ENCODE measurements at regions not wholly inside any gene's neighbourhood (a gene's known extent, or its start where the extent isn't known, plus 50 kb on each side); places are given as distances from the start of the nearest gene placed in this dataset.

DNA sequence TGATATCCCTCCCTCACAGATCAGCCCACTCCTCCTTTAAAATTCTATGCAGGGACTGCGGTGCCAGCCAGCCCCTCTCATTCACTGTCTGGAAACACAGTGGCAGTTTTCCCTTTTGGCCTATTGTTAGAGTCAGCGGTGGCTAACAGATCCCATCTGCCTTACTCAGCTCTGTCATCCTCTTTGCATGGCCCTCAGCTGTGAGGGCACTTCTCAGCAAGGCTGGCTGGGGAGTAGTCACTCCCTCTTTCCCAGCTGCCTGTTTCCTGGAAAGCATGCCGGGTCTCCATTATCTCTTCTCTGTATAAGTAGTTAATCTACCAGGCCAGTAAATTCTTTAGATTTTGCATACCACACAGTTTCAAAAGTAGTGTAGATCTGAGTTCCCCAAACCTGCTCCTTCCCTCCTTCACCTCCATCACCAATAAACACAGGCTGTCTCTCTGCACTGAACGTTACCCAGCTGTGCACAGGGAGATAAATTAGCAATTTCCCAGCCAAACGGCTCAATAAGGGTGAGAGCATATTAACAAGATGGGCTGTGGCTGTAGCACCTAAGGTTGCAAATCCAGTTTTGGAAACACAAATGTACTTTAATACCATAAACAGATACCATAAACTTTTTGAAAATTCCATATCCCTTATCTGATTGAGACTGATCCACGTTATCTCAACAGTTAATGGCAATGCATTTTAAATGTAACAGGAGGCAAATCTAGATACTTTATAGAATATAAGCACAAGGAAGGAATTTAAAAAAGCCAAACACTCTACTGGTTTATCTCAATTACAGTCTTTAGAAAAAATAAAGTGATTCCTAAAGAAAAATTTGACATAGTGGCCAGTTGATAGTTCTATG, 229.3 kb downstream of the ANKRD50 start:
- no peak overlapping the region for H3K27ac Mint-ChIP-seq
- CTCF ChIA-PET: no interaction called here
- Histone ChIP-seq H3K27ac (ENCODE audit: low read depth, low read length) (no peak overlapping the region), H3K4me1 (ENCODE audit: control insufficient read depth in 2 of 2, insufficient read depth in 2 of 2, low read length in 2 of 2) (no peaks in the 10 kb centered on the region), H3K27me3 (ENCODE audit: control insufficient read depth in 2 of 2, insufficient read depth in 2 of 2, low read length in 2 of 2) (no peaks in the 10 kb centered on the region), H3K4me3 (ENCODE audit: low read length) (no peak overlapping the region), H3K36me3 (ENCODE audit: control insufficient read depth in 2 of 3, insufficient read depth in 3 of 3, low read length in 3 of 3) (no peaks in the 10 kb centered on the region), H3K9me3 (ENCODE audit: control insufficient read depth in 2 of 3, low read length in 3 of 3) (no peaks in the 10 kb centered on the region)
- H3K27me3 Mint-ChIP-seq: no peaks in the 10 kb centered on the region
- H3K4me1 Mint-ChIP-seq: no peaks in the 10 kb centered on the region
- no peak overlapping the region for H3K4me3 Mint-ChIP-seq
- H3K9me3 Mint-ChIP-seq: peaks cover 0 to 6% (median 0%) of the 10 kb centered on the region in 11 donors
- ATAC-seq: no peak
- DNase-seq: no peak
- POLR2A ChIA-PET: no interaction called here
- intact Hi-C loops (cut with micrococcal nuclease): no loop called here
- H3K36me3 Mint-ChIP-seq: no peaks in the 10 kb centered on the region

DNA sequence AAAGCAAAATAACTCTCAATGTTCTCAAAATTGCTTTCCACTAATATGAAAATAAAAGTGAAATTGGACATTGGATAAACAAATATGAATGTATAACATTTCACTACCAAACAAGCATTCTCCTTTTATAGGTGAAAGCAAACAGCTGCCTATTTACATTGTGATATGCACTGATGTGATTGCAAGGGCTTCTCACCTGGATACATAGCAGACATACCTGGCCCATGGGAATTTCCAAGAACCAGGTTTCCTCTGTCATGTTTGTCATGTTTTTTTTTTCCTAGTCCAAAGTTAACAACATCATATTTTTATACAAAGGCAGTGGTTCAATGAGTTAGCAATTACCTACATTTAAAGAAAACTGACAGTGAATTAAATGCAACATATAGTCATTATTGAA, 228.5 kb downstream of the ANKRD50 start:
- DNase-seq: no peak
- ChIA-PET CTCF (no interaction called here), POLR2A (no interaction called here)
- Mint-ChIP-seq H3K9me3 (peaks cover 0 to 6% (median 0%) of the 10 kb centered on the region in 11 donors), H3K4me1 (no peaks in the 10 kb centered on the region), H3K36me3 (no peaks in the 10 kb centered on the region), H3K27me3 (no peaks in the 10 kb centered on the region), H3K27ac (no peak overlapping the region), H3K4me3 (no peak overlapping the region)
- Histone ChIP-seq H3K4me1 (ENCODE audit: control insufficient read depth in 2 of 2, insufficient read depth in 2 of 2, low read length in 2 of 2) (no peaks in the 10 kb centered on the region), H3K27ac (ENCODE audit: low read depth, low read length) (no peak overlapping the region), H3K4me3 (ENCODE audit: low read length) (no peak overlapping the region), H3K36me3 (ENCODE audit: control insufficient read depth in 2 of 3, insufficient read depth in 3 of 3, low read length in 3 of 3) (no peaks in the 10 kb centered on the region), H3K27me3 (ENCODE audit: control insufficient read depth in 2 of 2, insufficient read depth in 2 of 2, low read length in 2 of 2) (no peaks in the 10 kb centered on the region), H3K9me3 (ENCODE audit: control insufficient read depth in 2 of 3, low read length in 3 of 3) (no peaks in the 10 kb centered on the region)
- no peak for ATAC-seq
- intact Hi-C loops (cut with micrococcal nuclease): no loop called here

DNA sequence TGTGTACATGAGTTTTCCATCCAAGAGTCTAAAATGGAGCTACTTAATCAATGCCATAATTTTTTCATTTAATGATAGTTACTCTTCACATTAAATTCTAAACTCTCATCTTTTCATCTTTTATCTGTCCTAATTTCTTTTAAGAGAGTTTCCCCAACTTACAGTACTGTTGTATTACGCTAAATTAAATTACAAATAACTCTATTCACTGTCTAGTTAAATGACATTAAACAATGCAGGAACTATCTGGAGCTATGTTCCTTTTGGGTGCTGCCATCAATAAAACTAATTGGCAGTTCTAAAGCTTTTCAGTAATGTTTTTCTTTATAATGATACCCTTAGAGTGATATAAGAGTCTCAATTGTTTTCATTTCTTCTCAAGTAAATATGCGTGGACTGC, 227.6 kb downstream of the ANKRD50 start:
- H3K4me3 Mint-ChIP-seq: no peak overlapping the region
- no peak overlapping the region for H3K27ac ChIP-seq (ENCODE audit: low read depth, low read length)
- intact Hi-C loops (cut with micrococcal nuclease): no loop called here
- no peaks in the 10 kb centered on the region for H3K9me3 ChIP-seq (ENCODE audit: control insufficient read depth in 2 of 3, low read length in 3 of 3)
- H3K4me1 ChIP-seq (ENCODE audit: control insufficient read depth in 2 of 2, insufficient read depth in 2 of 2, low read length in 2 of 2): no peaks in the 10 kb centered on the region
- H3K36me3 ChIP-seq (ENCODE audit: control insufficient read depth in 2 of 3, insufficient read depth in 3 of 3, low read length in 3 of 3): no peaks in the 10 kb centered on the region
- H3K36me3 Mint-ChIP-seq: no peaks in the 10 kb centered on the region
- H3K27me3 Mint-ChIP-seq: no peaks in the 10 kb centered on the region
- no peak overlapping the region for H3K4me3 ChIP-seq (ENCODE audit: low read length)
- ChIA-PET CTCF (no interaction called here), POLR2A (no interaction called here)
- DNase-seq: no peak
- no peak overlapping the region for H3K27ac Mint-ChIP-seq
- ATAC-seq: no peak
- peaks cover 0 to 8% (median 0%) of the 10 kb centered on the region in 11 donors for H3K9me3 Mint-ChIP-seq
- H3K4me1 Mint-ChIP-seq: no peaks in the 10 kb centered on the region
- H3K27me3 ChIP-seq (ENCODE audit: control insufficient read depth in 2 of 2, insufficient read depth in 2 of 2, low read length in 2 of 2): no peaks in the 10 kb centered on the region

DNA sequence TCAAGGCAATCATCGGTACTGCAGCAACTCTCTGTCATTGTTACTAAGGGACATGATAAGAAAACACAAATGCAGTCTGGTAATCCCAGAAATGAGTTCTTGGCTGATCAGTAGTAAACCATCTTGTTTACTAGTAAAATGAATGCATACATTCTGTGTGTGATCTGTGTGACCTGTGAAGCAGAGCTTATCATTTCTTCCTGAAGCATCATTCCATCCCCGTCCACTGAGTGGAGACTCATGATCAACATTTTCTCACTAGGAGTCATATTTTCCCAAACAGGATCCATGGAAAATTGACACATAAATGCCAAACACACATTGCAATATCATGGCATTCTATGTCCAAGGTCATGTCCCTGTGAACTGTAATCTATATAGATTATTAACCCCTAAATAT, 226.1 kb downstream of the ANKRD50 start:
- Mint-ChIP-seq H3K4me3 (no peak overlapping the region), H3K9me3 (peaks cover 0 to 15% (median 2%) of the 10 kb centered on the region in 11 donors), H3K27ac (no peak overlapping the region), H3K36me3 (no peaks in the 10 kb centered on the region), H3K4me1 (no peaks in the 10 kb centered on the region), H3K27me3 (no peaks in the 10 kb centered on the region)
- Histone ChIP-seq H3K4me3 (ENCODE audit: low read length) (no peak overlapping the region), H3K4me1 (ENCODE audit: control insufficient read depth in 2 of 2, insufficient read depth in 2 of 2, low read length in 2 of 2) (no peaks in the 10 kb centered on the region), H3K27ac (ENCODE audit: low read depth, low read length) (no peak overlapping the region), H3K27me3 (ENCODE audit: control insufficient read depth in 2 of 2, insufficient read depth in 2 of 2, low read length in 2 of 2) (no peaks in the 10 kb centered on the region), H3K36me3 (ENCODE audit: control insufficient read depth in 2 of 3, insufficient read depth in 3 of 3, low read length in 3 of 3) (no peaks in the 10 kb centered on the region), H3K9me3 (ENCODE audit: control insufficient read depth in 2 of 3, low read length in 3 of 3) (no peaks in the 10 kb centered on the region)
- ATAC-seq: no peak
- CTCF ChIA-PET: no interaction called here
- DNase-seq: no peak
- POLR2A ChIA-PET: no interaction called here
- intact Hi-C loops (cut with micrococcal nuclease): no loop called here

GRCh38 chr4:124487651-124488050, 224.9 kb downstream of the ANKRD50 start:
- H3K4me1 Mint-ChIP-seq: no peaks in the 10 kb centered on the region
- H3K36me3 Mint-ChIP-seq: no peaks in the 10 kb centered on the region
- H3K27ac ChIP-seq (ENCODE audit: low read depth, low read length): no peak overlapping the region
- H3K36me3 ChIP-seq (ENCODE audit: control insufficient read depth in 2 of 3, insufficient read depth in 3 of 3, low read length in 3 of 3): no peaks in the 10 kb centered on the region
- no peak overlapping the region for H3K27ac Mint-ChIP-seq
- H3K9me3 Mint-ChIP-seq: peaks cover 0 to 15% (median 2%) of the 10 kb centered on the region in 11 donors
- H3K27me3 ChIP-seq (ENCODE audit: control insufficient read depth in 2 of 2, insufficient read depth in 2 of 2, low read length in 2 of 2): no peaks in the 10 kb centered on the region
- DNase-seq: no peak
- no peaks in the 10 kb centered on the region for H3K4me1 ChIP-seq (ENCODE audit: control insufficient read depth in 2 of 2, insufficient read depth in 2 of 2, low read length in 2 of 2)
- H3K4me3 Mint-ChIP-seq: no peak overlapping the region
- H3K9me3 ChIP-seq (ENCODE audit: control insufficient read depth in 2 of 3, low read length in 3 of 3): no peaks in the 10 kb centered on the region
- ATAC-seq: no peak
- no peak overlapping the region for H3K4me3 ChIP-seq (ENCODE audit: low read length)
- CTCF ChIA-PET: no interaction called here
- intact Hi-C loops (cut with micrococcal nuclease): no loop called here
- POLR2A ChIA-PET: interaction anchor here (0.5 kb wide), 1 partner anchor 574 kb away, joined by 4 read pairs; no protein-coding TSS in a partner anchor
- no peaks in the 10 kb centered on the region for H3K27me3 Mint-ChIP-seq

DNA sequence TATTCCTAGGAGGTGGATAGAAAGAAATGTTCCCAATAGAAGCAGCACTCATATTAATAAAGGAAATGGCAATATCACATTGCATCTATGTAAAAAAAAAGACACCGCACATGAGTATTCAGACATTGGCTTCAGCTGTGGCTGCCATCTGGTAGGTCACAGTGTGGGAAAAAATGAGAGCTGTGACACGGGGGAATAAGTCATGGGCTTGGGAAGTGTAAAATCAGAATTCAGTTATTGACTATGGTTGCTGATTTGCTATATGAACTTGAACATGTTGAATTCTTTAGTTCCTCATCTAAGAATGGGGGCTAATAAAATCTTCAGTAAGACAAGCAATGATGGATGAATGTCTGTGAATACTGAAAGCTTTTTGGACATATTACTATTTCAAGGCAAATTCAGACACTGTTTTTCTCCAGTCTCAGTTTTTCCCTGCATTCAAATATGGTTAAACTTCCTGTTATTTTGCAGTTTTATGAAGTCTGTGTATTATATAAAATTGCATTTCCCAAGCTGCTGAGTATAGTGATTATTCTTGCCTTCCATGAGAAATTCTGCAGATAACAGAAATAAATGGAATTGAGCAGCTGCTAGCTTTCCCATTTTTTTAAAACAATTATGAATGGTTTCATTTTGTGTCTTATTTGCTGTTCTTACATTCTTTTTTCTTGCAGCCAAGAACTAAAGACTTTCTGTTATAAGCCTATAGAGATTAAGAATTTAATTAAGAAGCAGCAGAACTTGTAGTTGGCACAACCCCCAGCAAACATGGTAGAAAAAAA, 221.0 kb downstream of the ANKRD50 start:
- no peak overlapping the region for H3K4me3 ChIP-seq (ENCODE audit: low read length)
- H3K9me3 ChIP-seq (ENCODE audit: control insufficient read depth in 2 of 3, low read length in 3 of 3): no peaks in the 10 kb centered on the region
- H3K27ac Mint-ChIP-seq: no peak overlapping the region
- no peak overlapping the region for H3K4me3 Mint-ChIP-seq
- ChIA-PET CTCF (no interaction called here), POLR2A (no interaction called here)
- ATAC-seq (no peak), DNase-seq (no peak)
- H3K36me3 ChIP-seq (ENCODE audit: control insufficient read depth in 2 of 3, insufficient read depth in 3 of 3, low read length in 3 of 3): no peaks in the 10 kb centered on the region
- H3K9me3 Mint-ChIP-seq: peaks cover 0 to 15% (median 2%) of the 10 kb centered on the region in 11 donors
- intact Hi-C loops (cut with micrococcal nuclease): no loop called here
- H3K4me1 ChIP-seq (ENCODE audit: control insufficient read depth in 2 of 2, insufficient read depth in 2 of 2, low read length in 2 of 2): no peaks in the 10 kb centered on the region
- H3K27ac ChIP-seq (ENCODE audit: low read depth, low read length): no peak overlapping the region
- H3K36me3 Mint-ChIP-seq: no peaks in the 10 kb centered on the region
- no peaks in the 10 kb centered on the region for H3K27me3 Mint-ChIP-seq
- no peaks in the 10 kb centered on the region for H3K27me3 ChIP-seq (ENCODE audit: control insufficient read depth in 2 of 2, insufficient read depth in 2 of 2, low read length in 2 of 2)
- H3K4me1 Mint-ChIP-seq: no peaks in the 10 kb centered on the region

DNA sequence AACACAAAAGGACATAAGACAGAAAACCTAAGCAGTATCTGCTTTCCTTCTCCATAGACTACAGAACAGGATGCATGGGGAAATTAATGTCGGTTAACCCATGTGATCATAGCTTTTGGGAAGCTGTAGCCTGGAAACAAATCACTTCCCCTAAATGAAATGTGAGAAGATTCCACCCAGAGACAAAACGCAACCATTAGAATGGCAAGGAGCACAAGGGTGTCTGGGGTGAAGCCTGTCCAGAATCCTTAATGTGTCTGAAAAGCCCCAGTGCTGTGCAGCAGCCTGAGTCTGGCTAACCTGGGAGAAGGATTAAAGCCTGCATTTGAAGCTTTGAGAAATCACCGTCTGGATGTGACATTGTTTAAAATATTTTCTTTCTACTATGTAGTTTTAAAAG, 213.3 kb downstream of the ANKRD50 start:
- Histone ChIP-seq H3K4me3 (ENCODE audit: low read length) (no peak overlapping the region), H3K9me3 (ENCODE audit: control insufficient read depth in 2 of 3, low read length in 3 of 3) (no peaks in the 10 kb centered on the region), H3K4me1 (ENCODE audit: control insufficient read depth in 2 of 2, insufficient read depth in 2 of 2, low read length in 2 of 2) (no peaks in the 10 kb centered on the region), H3K27me3 (ENCODE audit: control insufficient read depth in 2 of 2, insufficient read depth in 2 of 2, low read length in 2 of 2) (no peaks in the 10 kb centered on the region), H3K36me3 (ENCODE audit: control insufficient read depth in 2 of 3, insufficient read depth in 3 of 3, low read length in 3 of 3) (no peaks in the 10 kb centered on the region), H3K27ac (ENCODE audit: low read depth, low read length) (no peak overlapping the region)
- CTCF ChIA-PET: no interaction called here
- H3K27me3 Mint-ChIP-seq: no peaks in the 10 kb centered on the region
- H3K4me3 Mint-ChIP-seq: no peak overlapping the region
- no peak overlapping the region for H3K27ac Mint-ChIP-seq
- intact Hi-C loops (cut with micrococcal nuclease): no loop called here
- H3K36me3 Mint-ChIP-seq: no peaks in the 10 kb centered on the region
- DNase-seq: no peak
- peaks cover 0 to 4% (median 0%) of the 10 kb centered on the region in 11 donors for H3K9me3 Mint-ChIP-seq
- no peaks in the 10 kb centered on the region for H3K4me1 Mint-ChIP-seq
- no peak for ATAC-seq
- POLR2A ChIA-PET: no interaction called here

Measured in naive thymus-derived CD4-positive, alpha-beta T cell (primary cell).